ENCODE measurements at regions not wholly inside any gene's neighbourhood (a gene's known extent, or its start where the extent isn't known, plus 50 kb on each side); places are given as distances from the start of the nearest gene placed in this dataset.

- Histone ChIP-seq H3K27ac (no peak overlapping the region), H3K4me1 (ENCODE audit: control insufficient read depth in 1 of 2, low read depth in 2 of 2) (peaks cover 4 to 15% of the 10 kb centered on the region in 2 donors), H3K36me3 (no peaks in the 10 kb centered on the region), H3K9me3 (no peaks in the 10 kb centered on the region), H3K27me3 (replicated peaks; ENCODE audit: insufficient read depth) (no peaks in the 10 kb centered on the region), H3K4me3 (no peak overlapping the region)
- DNase-seq (ENCODE audit: low spot score): no peak
- TF ChIP-seq, protein P1, sequence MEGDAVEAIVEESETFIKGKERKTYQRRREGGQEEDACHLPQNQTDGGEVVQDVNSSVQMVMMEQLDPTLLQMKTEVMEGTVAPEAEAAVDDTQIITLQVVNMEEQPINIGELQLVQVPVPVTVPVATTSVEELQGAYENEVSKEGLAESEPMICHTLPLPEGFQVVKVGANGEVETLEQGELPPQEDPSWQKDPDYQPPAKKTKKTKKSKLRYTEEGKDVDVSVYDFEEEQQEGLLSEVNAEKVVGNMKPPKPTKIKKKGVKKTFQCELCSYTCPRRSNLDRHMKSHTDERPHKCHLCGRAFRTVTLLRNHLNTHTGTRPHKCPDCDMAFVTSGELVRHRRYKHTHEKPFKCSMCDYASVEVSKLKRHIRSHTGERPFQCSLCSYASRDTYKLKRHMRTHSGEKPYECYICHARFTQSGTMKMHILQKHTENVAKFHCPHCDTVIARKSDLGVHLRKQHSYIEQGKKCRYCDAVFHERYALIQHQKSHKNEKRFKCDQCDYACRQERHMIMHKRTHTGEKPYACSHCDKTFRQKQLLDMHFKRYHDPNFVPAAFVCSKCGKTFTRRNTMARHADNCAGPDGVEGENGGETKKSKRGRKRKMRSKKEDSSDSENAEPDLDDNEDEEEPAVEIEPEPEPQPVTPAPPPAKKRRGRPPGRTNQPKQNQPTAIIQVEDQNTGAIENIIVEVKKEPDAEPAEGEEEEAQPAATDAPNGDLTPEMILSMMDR (IDR thresholded peaks at IDR 0.05): no peak
- ATAC-seq (ENCODE audit: insufficient number of reproducible peaks, low FRiP score, low read depth): peak; percentile 22
These were observed 204.6 kb downstream of the RND3 start for GRCh38 chr2:150282771-150283371.

DNA sequence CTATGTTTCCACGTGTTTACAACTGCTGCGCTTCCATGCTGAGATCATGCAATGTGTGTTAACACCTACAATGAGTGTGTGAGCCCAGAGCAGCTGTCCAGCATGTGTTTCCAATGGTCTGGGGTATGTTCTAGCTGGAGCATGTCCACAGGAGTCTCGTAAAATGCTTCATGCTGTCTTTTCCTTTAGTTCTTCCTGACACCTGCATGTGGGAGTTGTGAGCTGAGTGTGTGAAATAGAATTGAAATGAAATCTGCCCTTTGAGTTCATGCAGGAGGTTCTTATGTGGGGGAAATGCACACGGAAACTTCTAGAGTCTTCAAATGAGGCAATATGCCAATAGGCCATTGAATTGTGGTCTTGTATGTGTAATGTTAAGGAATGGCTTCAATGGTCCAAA is 205.1 kb downstream of the RND3 start:
- no peak for DNase-seq (ENCODE audit: low spot score)
- TF ChIP-seq, protein P1 (IDR thresholded peaks at IDR 0.05): no peak
- Histone ChIP-seq H3K9me3 (no peaks in the 10 kb centered on the region), H3K27ac (no peak overlapping the region), H3K27me3 (replicated peaks; ENCODE audit: insufficient read depth) (no peaks in the 10 kb centered on the region), H3K4me3 (no peak overlapping the region), H3K4me1 (ENCODE audit: control insufficient read depth in 1 of 2, low read depth in 2 of 2) (peaks cover 4 to 15% of the 10 kb centered on the region in 2 donors), H3K36me3 (no peaks in the 10 kb centered on the region)
- ATAC-seq (ENCODE audit: insufficient number of reproducible peaks, low FRiP score, low read depth): no peak

- H3K4me3 ChIP-seq: no peak overlapping the region
- H3K9me3 ChIP-seq: peaks cover 8% of the 10 kb centered on the region
- H3K27ac ChIP-seq: peak overlapping the region in 1 of 2 donors; percentile 1
- H3K4me1 ChIP-seq (ENCODE audit: control insufficient read depth in 1 of 2, low read depth in 2 of 2): peaks cover 4 to 15% of the 10 kb centered on the region in 2 donors
- no peak for DNase-seq (ENCODE audit: low spot score)
- TF ChIP-seq, protein P1 (IDR thresholded peaks at IDR 0.05): no peak
- H3K27me3 ChIP-seq (replicated peaks; ENCODE audit: insufficient read depth): no peaks in the 10 kb centered on the region
- ATAC-seq (ENCODE audit: insufficient number of reproducible peaks, low FRiP score, low read depth): peak; percentile 86
- H3K36me3 ChIP-seq: no peaks in the 10 kb centered on the region
These were observed 207.2 kb downstream of the RND3 start for GRCh38 chr2:150280231-150280630.

DNA sequence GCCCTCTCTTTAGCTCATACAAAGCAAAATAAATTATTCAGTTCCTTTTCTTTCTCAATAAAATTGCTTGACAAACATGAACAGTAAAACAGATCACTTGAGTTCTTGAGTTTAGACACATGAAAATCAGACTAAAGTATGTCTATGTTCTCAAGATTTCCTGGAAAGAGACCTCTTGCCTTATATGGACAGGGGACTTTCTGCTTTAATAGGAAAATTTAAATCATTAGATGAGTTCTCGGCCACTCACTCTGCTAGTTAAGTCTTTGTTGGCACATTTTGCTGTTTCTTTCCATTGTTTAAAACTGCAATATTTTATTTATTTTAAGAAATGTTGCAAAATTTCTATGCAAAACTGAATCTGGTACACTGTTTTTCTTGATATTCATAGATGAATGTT is 207.8 kb downstream of the RND3 start:
- no peak overlapping the region for H3K4me3 ChIP-seq
- no peaks in the 10 kb centered on the region for H3K36me3 ChIP-seq
- ATAC-seq (ENCODE audit: insufficient number of reproducible peaks, low FRiP score, low read depth): no peak
- no peak for DNase-seq (ENCODE audit: low spot score)
- H3K27ac ChIP-seq: peak overlapping the region in 1 of 2 donors; percentile 1
- TF ChIP-seq, protein P1 (IDR thresholded peaks at IDR 0.05): no peak
- peaks cover 4 to 15% of the 10 kb centered on the region in 2 donors for H3K4me1 ChIP-seq (ENCODE audit: control insufficient read depth in 1 of 2, low read depth in 2 of 2)
- no peaks in the 10 kb centered on the region for H3K27me3 ChIP-seq (replicated peaks; ENCODE audit: insufficient read depth)
- peaks cover 8% of the 10 kb centered on the region for H3K9me3 ChIP-seq

GRCh38 chr2:150276737-150277136 is 210.7 kb downstream of the RND3 start:
- no peak for DNase-seq (ENCODE audit: low spot score)
- Histone ChIP-seq H3K27me3 (replicated peaks; ENCODE audit: insufficient read depth) (no peaks in the 10 kb centered on the region), H3K27ac (no peak overlapping the region), H3K9me3 (peaks cover 8% of the 10 kb centered on the region), H3K4me3 (no peak overlapping the region), H3K36me3 (no peaks in the 10 kb centered on the region), H3K4me1 (ENCODE audit: control insufficient read depth in 1 of 2, low read depth in 2 of 2) (peaks cover 11 to 26% of the 10 kb centered on the region in 2 donors)
- ATAC-seq (ENCODE audit: insufficient number of reproducible peaks, low FRiP score, low read depth): no peak
- TF ChIP-seq, protein P1 (IDR thresholded peaks at IDR 0.05): no peak

Measured in thoracic aorta (tissue), 2 donors.